Breast epithelium (tissue), 3 donors: ENCODE measurements at regions not wholly inside any gene's neighbourhood (a gene's known extent, or its start where the extent isn't known, plus 50 kb on each side); places are given as distances from the start of the nearest gene placed in this dataset.

Experiments used
- CTCF ChIP-seq, 3 donors: fragments of 450-650 bp; IDR thresholded peaks; one replicate each; pipeline ENCODE4 v1.5.1; 2016 to 2017; ENCODE audit warnings: antibody characterized with exemption in 3 of 3, mild to moderate bottlenecking in 3 of 3, moderate library complexity in 3 of 3
- POLR2A ChIP-seq: fragments of 450-650 bp; IDR thresholded peaks from one replicate; pipeline ENCODE4 v1.6.1; 2016; ENCODE audit warnings: antibody characterized with exemption, mild to moderate bottlenecking, moderate library complexity
- POLR2AphosphoS5 ChIP-seq, 3 donors: sonication (generic); formaldehyde crosslinking; IDR thresholded peaks; one replicate each; pipeline ENCODE4 v1.6.1; 2017; ENCODE audit warnings: antibody characterized with exemption in 3 of 3

GRCh38 chr4:116949856-116950255 is 135.5 kb downstream of the TRAM1L1 start:
- TF ChIP-seq POLR2A (no peak), CTCF (IDR thresholded peaks at IDR 0.05) (no peak), POLR2AphosphoS5 (IDR thresholded peaks at IDR 0.05) (no peak)
